Ishikawa (cell line): ENCODE measurements at regions not wholly inside any gene's neighbourhood (a gene's known extent, or its start where the extent isn't known, plus 50 kb on each side); places are given as distances from the start of the nearest gene placed in this dataset.

Experiments used
- CEBPB ChIP-seq: IDR thresholded peaks from 2 replicates; pipeline ENCODE4 v1.6.1; 2012
- CREB1 ChIP-seq: IDR thresholded peaks from 2 replicates; pipeline ENCODE4 v1.6.1; 2012; ENCODE audit warnings: low read depth
- EGR1 ChIP-seq: IDR thresholded peaks from 2 replicates; pipeline ENCODE4 v1.6.1; 2012
- EP300 ChIP-seq: IDR thresholded peaks from 2 replicates; pipeline ENCODE4 v1.6.1; 2012; ENCODE audit warnings: borderline replicate concordance
- FOXM1 ChIP-seq: IDR thresholded peaks from 2 replicates; pipeline ENCODE4 v1.6.1; 2012; ENCODE audit warnings: low read depth, borderline replicate concordance
- MAX ChIP-seq: IDR thresholded peaks from 2 replicates; pipeline ENCODE4 v1.6.1; 2012
- NFIC ChIP-seq: IDR thresholded peaks from 2 replicates; pipeline ENCODE4 v1.6.1; 2012
- RAD21 ChIP-seq: IDR thresholded peaks from 2 replicates; pipeline ENCODE4 v1.6.1; 2012; ENCODE audit warnings: low read depth
- REST ChIP-seq: IDR thresholded peaks from 2 replicates; pipeline ENCODE4 v1.6.1; 2012; ENCODE audit warnings: low read depth, mild to moderate bottlenecking
- TAF1 ChIP-seq: IDR thresholded peaks from 2 replicates; pipeline ENCODE4 v1.6.1; 2012; ENCODE audit warnings: low read depth, mild to moderate bottlenecking
- TCF12 ChIP-seq: IDR thresholded peaks from 2 replicates; pipeline ENCODE4 v1.6.1; 2012; ENCODE audit warnings: low read depth
- TEAD4 ChIP-seq: IDR thresholded peaks from 2 replicates; pipeline ENCODE4 v1.6.1; 2012
- USF1 ChIP-seq: IDR thresholded peaks from 2 replicates; pipeline ENCODE4 v1.6.1; 2012
- YY1 ChIP-seq: IDR thresholded peaks from 2 replicates; pipeline ENCODE4 v1.6.1; 2012; ENCODE audit warnings: low read depth
- ZBTB7A ChIP-seq: IDR thresholded peaks from 2 replicates; pipeline ENCODE4 v1.6.1; 2012; ENCODE audit warnings: low read depth

- no peak for TF ChIP-seq REST
- no peak for TF ChIP-seq EP300
- TF ChIP-seq ZBTB7A: no peak
- TF ChIP-seq USF1: no peak
- TF ChIP-seq CREB1: no peak
- no peak for TF ChIP-seq FOXM1
- no peak for TF ChIP-seq TCF12
- no peak for TF ChIP-seq YY1
- no peak for TF ChIP-seq TEAD4
Measured at GRCh38 chr12:69073035-69073434, 140.1 kb upstream of the CPM start.

GRCh38 chr12:69074556-69075349 lies 141.8 kb upstream of the CPM start:
- TF ChIP-seq NFIC (no peak), TEAD4 (no peak), EP300 (no peak), RAD21 (no peak), ZBTB7A (no peak), FOXM1 (no peak), EGR1 (no peak), TCF12 (no peak), YY1 (no peak)

GRCh38 chr12:69083689-69084088 lies 150.7 kb upstream of the CPM start:
- TF ChIP-seq TCF12 (no peak), EP300 (no peak), FOXM1 (no peak), MAX (no peak), EGR1 (no peak), YY1 (no peak), TAF1 (no peak), ZBTB7A (no peak), CEBPB (no peak), USF1 (no peak), TEAD4 (no peak), NFIC (no peak), REST (no peak), CREB1 (no peak), RAD21 (no peak)

GRCh38 chr12:69084816-69085378 lies 151.9 kb upstream of the CPM start:
- TF ChIP-seq MAX (no peak), CEBPB (no peak), NFIC (no peak), RAD21 (no peak), TEAD4 (no peak), REST (no peak), FOXM1 (no peak), ZBTB7A (no peak), EP300 (no peak), TAF1 (no peak), CREB1 (no peak), YY1 (no peak), USF1 (no peak), TCF12 (no peak), EGR1 (no peak)
